Body of pancreas (tissue), 4 donors: ENCODE measurements at regions not wholly inside any gene's neighbourhood (a gene's known extent, or its start where the extent isn't known, plus 50 kb on each side); places are given as distances from the start of the nearest gene placed in this dataset.
"Not testable (repeated sequence)": the region's sequence is repeated elsewhere in the genome, so short reads cannot be mapped to it uniquely, and the experiment has no call there.

Experiments used
- CTCF ChIP-seq, 7 experiments: fragments of 450-650 bp in 4 of 7; fragments of 200-600 bp in 3 of 7; sonication (generic) in 3 of 7; IDR thresholded peaks; one replicate each; pipeline ENCODE4 v1.5.1; 2016 to 2019; ENCODE audit warnings: antibody characterized with exemption in 7 of 7
- POLR2A ChIP-seq, 3 donors: fragments of 450-650 bp; IDR thresholded peaks; one replicate each; pipeline ENCODE4 v1.6.1; 2016; ENCODE audit warnings: antibody characterized with exemption in 3 of 3, mild to moderate bottlenecking in 2 of 3

- not testable (repeated sequence) for TF ChIP-seq CTCF, POLR2A (IDR thresholded peaks at IDR 0.05)
These were observed 93.5 kb upstream of the HSFY2 start for GRCh38 chrY:18866887-18867551.
